Keratinocyte (primary cell): ENCODE measurements at regions not wholly inside any gene's neighbourhood (a gene's known extent, or its start where the extent isn't known, plus 50 kb on each side); places are given as distances from the start of the nearest gene placed in this dataset.

Experiments used
- DNase-seq: peaks from one replicate; pipeline ENCODE4 v3.0.0-alpha.2; 2011; ENCODE audit warnings: low read depth, missing footprints, low spot score
- FAIRE-seq: peaks from 2 replicates; lab custom pipeline; 2011; peaks lifted over from hg19 to GRCh38; lab: Jason Lieb, UNC
- H2AFZ ChIP-seq: 2 replicates; pipeline ENCODE4 v1.6.0; 2012; ENCODE audit warnings: low read length, control low read depth, inconsistent platforms; ENCODE audit not compliant: control insufficient read depth
- H3K27ac ChIP-seq: 2 replicates; pipeline ENCODE4 v1.5.1; 2011; ENCODE audit warnings: low read length; ENCODE audit not compliant: control insufficient read depth, insufficient read depth
- H3K27me3 ChIP-seq: 3 replicates; pipeline ENCODE4 v1.6.0; 2011; ENCODE audit warnings: low read length; ENCODE audit not compliant: control insufficient read depth, insufficient read depth; ENCODE audit errors: extremely low read depth
- H3K36me3 ChIP-seq, 2 experiments: 2 replicates in 1 of 2; 3 replicates in 1 of 2; pipeline ENCODE4 v1.5.1; 2011; ENCODE audit warnings: low read length in 2 of 2, mild to moderate bottlenecking in 1 of 2; ENCODE audit not compliant: control insufficient read depth in 2 of 2, insufficient read depth in 2 of 2; ENCODE audit errors: extremely low read depth in 1 of 2
- H3K4me1 ChIP-seq: 3 replicates; pipeline ENCODE4 v1.5.1; 2011; ENCODE audit warnings: low read length; ENCODE audit not compliant: control insufficient read depth, insufficient read depth; ENCODE audit errors: extremely low read depth
- H3K4me2 ChIP-seq: 3 replicates; pipeline ENCODE4 v1.6.0; 2011; ENCODE audit warnings: low read depth, low read length; ENCODE audit not compliant: control insufficient read depth, insufficient read depth; ENCODE audit errors: extremely low read depth
- H3K4me3 ChIP-seq, 3 experiments: fragments of 200-600 bp in 1 of 3; sonication (generic) in 1 of 3; 2 replicates in 2 of 3; 3 replicates in 1 of 3; pipeline ENCODE4 v1.5.1; 2011 to 2016; ENCODE audit warnings: low read length in 3 of 3, mild to moderate bottlenecking in 3 of 3, control low read depth in 2 of 3, inconsistent platforms in 1 of 3, low read depth in 1 of 3, mixed read lengths in 1 of 3, mixed run types in 1 of 3, moderate library complexity in 1 of 3; ENCODE audit not compliant: control insufficient read depth in 2 of 3, insufficient read depth in 2 of 3; ENCODE audit errors: extremely low read depth in 1 of 3
- H3K79me2 ChIP-seq: 2 replicates; pipeline ENCODE4 v1.6.0; 2012; ENCODE audit warnings: low read length; ENCODE audit not compliant: control insufficient read depth, insufficient read depth
- H3K9ac ChIP-seq: 3 replicates; pipeline ENCODE4 v1.6.0; 2011; ENCODE audit warnings: low read length; ENCODE audit not compliant: control insufficient read depth, insufficient read depth; ENCODE audit errors: extremely low read depth
- H3K9me1 ChIP-seq: 3 replicates; pipeline ENCODE4 v1.6.0; 2011; ENCODE audit warnings: low read length; ENCODE audit not compliant: control insufficient read depth, insufficient read depth; ENCODE audit errors: extremely low read depth
- H3K9me3 ChIP-seq: 2 replicates; pipeline ENCODE4 v1.5.1; 2012; ENCODE audit warnings: low read depth, low read length; ENCODE audit not compliant: control insufficient read depth
- H4K20me1 ChIP-seq: 3 replicates; pipeline ENCODE4 v1.6.0; 2011; ENCODE audit warnings: low read length; ENCODE audit not compliant: control insufficient read depth, insufficient read depth; ENCODE audit errors: extremely low read depth
- CTCF ChIP-seq, 3 experiments: IDR thresholded peaks in 1 of 3; conservative IDR thresholded peaks in 1 of 3; optimal IDR thresholded peaks in 1 of 3; 2 replicates in 2 of 3; 3 replicates in 1 of 3; pipeline versions ENCODE3 to v1.5.1; 2011; ENCODE audit warnings: low read length in 3 of 3, mild to moderate bottlenecking in 3 of 3, moderate library complexity in 2 of 3, control low read depth in 1 of 3, inconsistent platforms in 1 of 3; ENCODE audit not compliant: insufficient read depth in 2 of 3; ENCODE audit errors: extremely low read depth in 1 of 3
- EZH2 ChIP-seq: IDR thresholded peaks from one replicate; pipeline ENCODE4 v1.6.1; 2012; ENCODE audit warnings: inconsistent platforms, mild to moderate bottlenecking, low read length, moderate library complexity
- dilution Hi-C: fragments of 300-500 bp; cut with MboI; formaldehyde crosslinking; loops from one replicate; pipeline ENCODE4 v1.7.0; 2020; ENCODE audit warnings: low sequenced_read_pairs; ENCODE audit not compliant: extremely low pct_ligation_motif_present

- no peak overlapping the region for H3K9ac ChIP-seq
These were observed 86.6 kb upstream of the ERRFI1 start for GRCh38 chr1:8112611-8113261.

GRCh38 chr1:8111560-8111959, 85.5 kb upstream of the ERRFI1 start:
- no peaks in the 10 kb centered on the region for H3K9me3 ChIP-seq
- no peaks in the 10 kb centered on the region for H4K20me1 ChIP-seq
- H2AFZ ChIP-seq = no peak overlapping the region
- dilution Hi-C loops = no loop called here
- no peak overlapping the region for H3K9ac ChIP-seq
- no peaks in the 10 kb centered on the region for H3K4me1 ChIP-seq
- DNase-seq = no peak
- H3K79me2 ChIP-seq = no peaks in the 10 kb centered on the region
- H3K36me3 ChIP-seq = no peaks in the 10 kb centered on the region
- no peaks in the 10 kb centered on the region for H3K27me3 ChIP-seq
- no peak for FAIRE-seq
- no peak overlapping the region for H3K4me3 ChIP-seq
- no peak overlapping the region for H3K27ac ChIP-seq
- no peaks in the 10 kb centered on the region for H3K9me1 ChIP-seq
- no peak overlapping the region for H3K4me2 ChIP-seq
- TF ChIP-seq EZH2 (no peak), CTCF (optimal IDR thresholded peaks at IDR 0.05 in 1 of 3, IDR thresholded peaks at IDR 0.05 in 1 of 3, conservative IDR thresholded peaks at IDR 0.05 in 1 of 3; ENCODE audit: extremely low read depth in 1 of 3, insufficient read depth in 2 of 3, low read length in 3 of 3) (no peak)

More at GRCh38 chr1:8112611-8113261, 86.6 kb upstream of the ERRFI1 start:
- no peak overlapping the region for H3K4me2 ChIP-seq
- no peak overlapping the region for H3K27ac ChIP-seq
- no peaks in the 10 kb centered on the region for H3K4me1 ChIP-seq
- dilution Hi-C loops = no loop called here
- FAIRE-seq = no peak
- no peaks in the 10 kb centered on the region for H3K9me3 ChIP-seq
- H3K4me3 ChIP-seq = no peak overlapping the region
- DNase-seq = no peak
- H4K20me1 ChIP-seq = no peaks in the 10 kb centered on the region
- H3K79me2 ChIP-seq = no peaks in the 10 kb centered on the region
- TF ChIP-seq CTCF (optimal IDR thresholded peaks at IDR 0.05 in 1 of 3, IDR thresholded peaks at IDR 0.05 in 1 of 3, conservative IDR thresholded peaks at IDR 0.05 in 1 of 3; ENCODE audit: extremely low read depth in 1 of 3, insufficient read depth in 2 of 3, low read length in 3 of 3) (no peak), EZH2 (no peak)
- no peaks in the 10 kb centered on the region for H3K27me3 ChIP-seq
- H3K9me1 ChIP-seq = no peaks in the 10 kb centered on the region
- H3K36me3 ChIP-seq = no peaks in the 10 kb centered on the region
- H2AFZ ChIP-seq = no peak overlapping the region
